ENCODE measurements at regions not wholly inside any gene's neighbourhood (a gene's known extent, or its start where the extent isn't known, plus 50 kb on each side); places are given as distances from the start of the nearest gene placed in this dataset.

DNA sequence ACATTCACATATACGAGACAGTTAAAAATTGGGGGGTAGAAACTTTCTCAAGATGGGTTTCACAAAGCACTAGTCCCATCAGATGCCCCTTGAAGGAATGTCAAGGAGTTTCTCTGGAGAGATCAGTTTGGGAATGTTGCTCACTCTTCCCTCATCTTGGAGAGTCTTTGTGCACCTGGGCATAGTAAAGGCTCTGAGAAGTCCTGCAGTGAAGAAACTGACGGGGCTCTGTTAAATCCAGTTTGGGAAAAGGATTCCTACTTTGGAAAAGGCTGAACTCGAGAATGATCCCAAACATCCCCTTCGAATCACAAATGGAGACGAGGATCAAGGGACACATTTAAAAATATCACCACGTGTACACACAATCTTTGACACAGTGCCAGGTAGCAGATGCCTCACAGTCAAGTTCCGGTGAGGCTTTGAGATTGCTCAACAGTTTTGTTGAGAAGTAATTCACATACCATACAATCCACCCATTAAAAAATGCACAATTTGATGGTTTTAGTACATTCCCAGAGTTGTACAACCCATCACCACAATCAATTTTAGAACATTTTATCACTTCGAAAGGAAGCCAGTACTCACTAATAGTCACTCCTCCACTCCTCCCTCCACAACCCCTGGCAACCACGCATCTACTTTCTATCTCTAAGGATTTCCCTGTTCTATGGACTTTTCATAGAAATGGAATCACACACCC is 203.4 kb upstream of the FOXF1 start:
- intact Hi-C loops (cut with DNase I), result no loop called here
- DNase-seq (no peak), ATAC-seq (no peak)
- no peaks in the 10 kb centered on the region for H3K36me3 ChIP-seq
- WGBS, 2 donors, result 59 to 60% methylated on average over 9 of the region's 9 CpGs
- no peaks in the 10 kb centered on the region for H3K9me3 ChIP-seq
- H3K27ac ChIP-seq, result no peak overlapping the region
- H3K4me1 ChIP-seq, result no peaks in the 10 kb centered on the region
- TF ChIP-seq, protein P1, sequence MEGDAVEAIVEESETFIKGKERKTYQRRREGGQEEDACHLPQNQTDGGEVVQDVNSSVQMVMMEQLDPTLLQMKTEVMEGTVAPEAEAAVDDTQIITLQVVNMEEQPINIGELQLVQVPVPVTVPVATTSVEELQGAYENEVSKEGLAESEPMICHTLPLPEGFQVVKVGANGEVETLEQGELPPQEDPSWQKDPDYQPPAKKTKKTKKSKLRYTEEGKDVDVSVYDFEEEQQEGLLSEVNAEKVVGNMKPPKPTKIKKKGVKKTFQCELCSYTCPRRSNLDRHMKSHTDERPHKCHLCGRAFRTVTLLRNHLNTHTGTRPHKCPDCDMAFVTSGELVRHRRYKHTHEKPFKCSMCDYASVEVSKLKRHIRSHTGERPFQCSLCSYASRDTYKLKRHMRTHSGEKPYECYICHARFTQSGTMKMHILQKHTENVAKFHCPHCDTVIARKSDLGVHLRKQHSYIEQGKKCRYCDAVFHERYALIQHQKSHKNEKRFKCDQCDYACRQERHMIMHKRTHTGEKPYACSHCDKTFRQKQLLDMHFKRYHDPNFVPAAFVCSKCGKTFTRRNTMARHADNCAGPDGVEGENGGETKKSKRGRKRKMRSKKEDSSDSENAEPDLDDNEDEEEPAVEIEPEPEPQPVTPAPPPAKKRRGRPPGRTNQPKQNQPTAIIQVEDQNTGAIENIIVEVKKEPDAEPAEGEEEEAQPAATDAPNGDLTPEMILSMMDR (IDR thresholded peaks at IDR 0.05), result no peak
- peaks cover 0 to 81% (median 60%) of the 10 kb centered on the region in 7 donors for H3K27me3 ChIP-seq
- no peak overlapping the region for H3K4me3 ChIP-seq

DNA sequence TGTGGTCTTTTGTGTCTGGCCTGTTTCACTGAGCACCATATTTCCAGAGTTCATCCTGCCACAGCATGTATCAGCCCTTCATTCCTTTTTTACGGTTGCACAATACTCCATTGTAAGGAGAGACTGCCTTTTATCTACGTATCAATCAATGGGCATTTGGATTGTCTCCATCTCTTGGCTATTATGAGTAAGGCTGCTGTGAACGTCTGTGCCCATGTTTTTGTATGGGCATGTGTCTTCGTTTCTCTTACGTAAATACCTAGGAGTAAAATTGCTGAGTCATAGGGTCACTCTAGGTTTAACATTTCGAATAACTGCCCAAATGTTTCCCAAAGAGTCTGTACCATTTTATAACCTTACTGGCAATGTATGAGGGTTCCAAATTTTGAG is 202.8 kb upstream of the FOXF1 start:
- peaks cover 0 to 75% (median 60%) of the 10 kb centered on the region in 7 donors for H3K27me3 ChIP-seq
- no peak overlapping the region for H3K4me3 ChIP-seq
- no peaks in the 10 kb centered on the region for H3K9me3 ChIP-seq
- H3K36me3 ChIP-seq, result no peaks in the 10 kb centered on the region
- WGBS, 2 donors, result 86 to 89% methylated on average over 6 of the region's 6 CpGs
- no peaks in the 10 kb centered on the region for H3K4me1 ChIP-seq
- ATAC-seq, result no peak
- TF ChIP-seq, protein P1 (IDR thresholded peaks at IDR 0.05), result no peak
- intact Hi-C loops (cut with DNase I), result no loop called here
- no peak overlapping the region for H3K27ac ChIP-seq
- no peak for DNase-seq

DNA sequence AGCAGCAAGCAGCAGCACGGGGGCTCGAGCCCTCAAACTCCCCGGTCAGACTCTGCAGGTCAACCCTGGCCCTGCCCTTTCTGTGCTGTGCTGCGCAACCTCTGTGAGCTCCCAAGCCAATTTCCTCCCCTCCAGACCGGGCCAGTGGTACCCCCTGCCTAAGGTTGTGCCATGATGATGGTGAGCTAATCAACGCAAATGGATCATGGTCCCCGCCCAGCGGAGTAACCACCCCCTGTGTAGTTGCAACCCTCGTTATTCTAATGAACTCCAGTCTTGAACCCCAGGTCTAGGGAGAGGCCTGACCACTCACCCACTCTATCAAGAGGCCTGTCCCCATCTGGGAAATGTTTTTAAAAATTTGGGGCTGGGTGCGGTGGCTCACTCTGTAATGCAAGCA is 201.8 kb upstream of the FOXF1 start:
- DNase-seq, result no peak
- H3K9me3 ChIP-seq, result no peaks in the 10 kb centered on the region
- no peak overlapping the region for H3K4me3 ChIP-seq
- no peaks in the 10 kb centered on the region for H3K4me1 ChIP-seq
- H3K27me3 ChIP-seq, result peaks cover 0 to 77% (median 59%) of the 10 kb centered on the region in 7 donors
- intact Hi-C loops (cut with DNase I), result no loop called here
- WGBS, 2 donors, result 77 to 85% methylated on average over 10 of the region's 10 CpGs
- H3K27ac ChIP-seq, result no peak overlapping the region
- ATAC-seq, result no peak
- no peaks in the 10 kb centered on the region for H3K36me3 ChIP-seq
- TF ChIP-seq, protein P1 (IDR thresholded peaks at IDR 0.05), result no peak

DNA sequence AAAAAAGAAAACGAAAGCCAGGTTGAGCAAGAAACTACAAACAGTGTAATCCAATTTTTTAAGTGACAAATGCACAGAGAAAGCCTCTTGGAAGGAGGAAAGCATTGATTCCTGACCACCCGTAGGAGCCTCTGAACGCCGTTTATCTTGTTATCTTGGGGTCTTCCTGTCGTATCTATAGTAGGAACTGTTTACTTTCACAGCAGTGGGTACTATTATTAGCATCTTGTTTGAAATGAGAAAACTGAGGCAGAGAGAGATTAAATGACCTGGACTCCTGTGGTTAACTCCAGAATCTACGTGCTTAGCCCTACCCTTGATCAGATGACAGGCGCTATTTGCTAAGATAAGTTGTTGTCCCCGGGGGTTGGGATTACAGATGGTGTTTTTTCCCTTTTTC is 196.7 kb upstream of the FOXF1 start:
- H3K4me3 ChIP-seq, result no peak overlapping the region
- TF ChIP-seq, protein P1 (IDR thresholded peaks at IDR 0.05), result no peak
- 19 to 21% methylated on average over 8 of the region's 8 CpGs for WGBS, 2 donors
- no peaks in the 10 kb centered on the region for H3K9me3 ChIP-seq
- no peaks in the 10 kb centered on the region for H3K4me1 ChIP-seq
- intact Hi-C loops (cut with DNase I), result no loop called here
- no peaks in the 10 kb centered on the region for H3K36me3 ChIP-seq
- ATAC-seq (no peak), DNase-seq (no peak)
- no peak overlapping the region for H3K27ac ChIP-seq
- peaks cover 0 to 58% (median 41%) of the 10 kb centered on the region in 7 donors for H3K27me3 ChIP-seq

Data from heart right ventricle (tissue), 16 donors.